GM23248 (cell line): ENCODE measurements at regions not wholly inside any gene's neighbourhood (a gene's known extent, or its start where the extent isn't known, plus 50 kb on each side); places are given as distances from the start of the nearest gene placed in this dataset.

ENCODE experiments used
- EZH2 ChIP-seq: fragments of 200-600 bp; sonication (generic); IDR thresholded peaks from 2 replicates; pipeline ENCODE4 v1.6.1; 2018; ENCODE audit warnings: antibody characterized with exemption, mild to moderate bottlenecking; ENCODE audit not compliant: insufficient read depth, poor library complexity, severe bottlenecking
- EZH2phosphoT487 ChIP-seq: fragments of 200-600 bp; sonication (generic); IDR thresholded peaks from 2 replicates; pipeline ENCODE4 v1.6.1; 2018; ENCODE audit warnings: antibody characterized with exemption, moderate library complexity, mild to moderate bottlenecking, low read depth; ENCODE audit not compliant: insufficient read depth

DNA sequence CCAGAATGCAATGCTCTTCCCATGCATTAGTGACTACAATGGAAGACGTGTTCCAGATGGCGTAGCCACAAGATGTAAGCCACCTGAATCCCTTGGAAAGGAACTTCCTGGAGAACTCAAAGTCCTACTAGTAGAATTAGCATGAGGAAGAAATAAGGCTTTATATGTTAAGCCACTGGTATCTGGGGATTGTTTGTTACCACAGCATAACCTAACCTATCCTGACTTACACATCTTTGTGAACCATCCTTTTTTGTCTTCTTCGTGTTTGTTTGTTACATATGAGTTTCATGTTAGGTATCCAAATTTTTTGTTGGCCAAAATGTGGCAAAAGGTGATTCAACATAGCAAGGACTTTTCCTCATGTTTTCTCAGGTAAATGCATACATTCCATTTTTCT lies 188.9 kb downstream of the C1D start:
- TF ChIP-seq EZH2: no peak
- no peak for TF ChIP-seq EZH2phosphoT487
